Panc1 (cell line): ENCODE measurements at regions not wholly inside any gene's neighbourhood (a gene's known extent, or its start where the extent isn't known, plus 50 kb on each side); places are given as distances from the start of the nearest gene placed in this dataset.

Experiments used
- ATAC-seq: fragments of 200-7000 bp; cut with Tn5 transposase; 2 replicates; pipeline ENCODE4 v1.9.1; 2020; ENCODE audit warnings: mild to moderate bottlenecking, moderate library complexity
- BruUV-seq: library from RNA; stranded (reverse); fragments of 400-500 nt; replicated peaks from 2 replicates; lab custom pipeline; 2021; lab: Mats Ljungman, UMichigan
- CTCF ChIA-PET: fragments of 300-600 bp; sonication (Branson Sonifier 250); formaldehyde crosslinking; loops from one replicate; lab custom pipeline; 2022; ENCODE audit warnings: antibody characterized with exemption; lab: Charles Lee
- POLR2A ChIA-PET: fragments of 300-600 bp; sonication (Branson Sonifier 250); formaldehyde crosslinking; loops from one replicate; lab custom pipeline; 2022; ENCODE audit warnings: antibody characterized with exemption; lab: Charles Lee
- DNase-seq: peaks from one replicate; pipeline ENCODE4 v3.0.0-alpha.2; 2010; ENCODE audit warnings: low read depth, low spot score
- H3K27ac ChIP-seq: 2 replicates; pipeline ENCODE4 v1.5.1; 2011; ENCODE audit warnings: mild to moderate bottlenecking, low read length, inconsistent platforms
- H3K27me3 ChIP-seq: fragments of 200-500 bp; sonication (Bioruptor generic); 2 replicates; pipeline ENCODE4 v1.6.0; 2014; ENCODE audit warnings: low read length, inconsistent platforms; ENCODE audit not compliant: control insufficient read depth, insufficient read depth
- H3K36me3 ChIP-seq: fragments of 200-500 bp; sonication (Bioruptor generic); 2 replicates; pipeline ENCODE4 v1.5.1; 2014; ENCODE audit warnings: inconsistent platforms, mild to moderate bottlenecking, low read length, moderate library complexity; ENCODE audit not compliant: control insufficient read depth, insufficient read depth
- H3K4me1 ChIP-seq: 2 replicates; pipeline ENCODE4 v1.5.1; 2011; ENCODE audit warnings: inconsistent platforms, mild to moderate bottlenecking, low read length, moderate library complexity; ENCODE audit not compliant: control insufficient read depth, insufficient read depth
- H3K4me3 ChIP-seq, 2 experiments: 2 replicates each; pipeline ENCODE4 v1.5.1; 2011 to 2012; ENCODE audit warnings: low read depth in 2 of 2, low read length in 2 of 2, mild to moderate bottlenecking in 2 of 2, inconsistent platforms in 1 of 2, moderate library complexity in 1 of 2
- H3K9me3 ChIP-seq: fragments of 200-500 bp; sonication (Bioruptor generic); 2 replicates; pipeline ENCODE4 v1.5.1; 2014; ENCODE audit warnings: low read depth, mild to moderate bottlenecking, inconsistent platforms, low read length, moderate library complexity; ENCODE audit not compliant: control insufficient read depth, insufficient read depth
- CTCF ChIP-seq: fragments of 450-650 bp; IDR thresholded peaks from 2 replicates; pipeline ENCODE4 v1.5.1; 2017; ENCODE audit warnings: mild to moderate bottlenecking
- POLR2AphosphoS5 ChIP-seq: IDR thresholded peaks from 2 replicates; pipeline ENCODE4 v1.6.1; 2012; ENCODE audit warnings: mild to moderate bottlenecking, low read depth, low read length, moderate library complexity
- SIN3A ChIP-seq: IDR thresholded peaks from 2 replicates; pipeline ENCODE4 v1.6.1; 2012; ENCODE audit warnings: low read depth, mild to moderate bottlenecking, low read length, moderate library complexity, borderline replicate concordance; ENCODE audit not compliant: insufficient read depth
- TCF7L2 ChIP-seq: IDR thresholded peaks from 2 replicates; pipeline ENCODE4 v1.6.1; 2011; ENCODE audit warnings: mild to moderate bottlenecking, low read depth, low read length, inconsistent platforms
- in situ Hi-C: cut with HindIII; loops from 2 replicates; pipeline ENCODE4 v1.10.0; 2016; ENCODE audit warnings: low sequenced_read_pairs, low pct_unique_long_range_greater_than_20kb
- intact Hi-C: fragments of 100-400 bp; cut with micrococcal nuclease; formaldehyde crosslinking; loops from one replicate; pipeline ENCODE4 v1.10.0; 2022; ENCODE audit not compliant: unreplicated experiment
- TF ChIP-seq, protein P1 (sequence below), 2 experiments: IDR thresholded peaks; 2 replicates each; pipeline ENCODE4 v1.6.1; 2011 to 2012; ENCODE audit warnings: low read depth in 2 of 2, control low read depth in 1 of 2, low read length in 1 of 2, mild to moderate bottlenecking in 1 of 2, moderate library complexity in 1 of 2; ENCODE audit not compliant: insufficient read depth in 1 of 2

DNA sequence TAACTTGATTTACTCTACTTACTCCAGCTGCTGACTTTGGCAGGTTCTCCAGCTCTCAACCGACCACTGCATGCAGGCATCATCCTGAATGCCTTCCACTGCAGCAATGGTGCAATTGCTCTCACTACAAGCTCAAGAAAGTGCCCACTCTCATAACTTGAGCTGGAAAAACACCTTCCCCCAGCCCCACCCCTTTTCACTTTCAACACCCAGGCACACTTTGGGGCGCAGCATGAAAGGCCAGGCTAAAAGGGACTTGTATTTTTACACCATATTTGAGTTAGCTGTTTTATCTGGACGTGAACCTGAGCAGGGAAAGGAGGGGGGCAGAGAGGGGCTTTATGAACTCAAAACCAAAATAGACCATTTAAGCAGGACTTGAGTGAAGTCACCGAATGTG, 274.5 kb downstream of the RAB28 start:
- intact Hi-C loops (no loop called here), in situ Hi-C loops (no loop called here)
- ChIA-PET POLR2A (no interaction called here), CTCF (no interaction called here)
- no peak overlapping the region for H3K4me3 ChIP-seq
- no peaks in the 10 kb centered on the region for H3K36me3 ChIP-seq
- H3K27ac ChIP-seq, result no peak overlapping the region
- BruUV-seq, result no TSS peak
- H3K9me3 ChIP-seq, result no peaks in the 10 kb centered on the region
- H3K4me1 ChIP-seq, result no peaks in the 10 kb centered on the region
- no peaks in the 10 kb centered on the region for H3K27me3 ChIP-seq
- ATAC-seq (no peak), DNase-seq (no peak)
- TF ChIP-seq POLR2AphosphoS5 (no peak), CTCF (no peak), SIN3A (no peak), TCF7L2 (no peak)
- TF ChIP-seq, protein P1, sequence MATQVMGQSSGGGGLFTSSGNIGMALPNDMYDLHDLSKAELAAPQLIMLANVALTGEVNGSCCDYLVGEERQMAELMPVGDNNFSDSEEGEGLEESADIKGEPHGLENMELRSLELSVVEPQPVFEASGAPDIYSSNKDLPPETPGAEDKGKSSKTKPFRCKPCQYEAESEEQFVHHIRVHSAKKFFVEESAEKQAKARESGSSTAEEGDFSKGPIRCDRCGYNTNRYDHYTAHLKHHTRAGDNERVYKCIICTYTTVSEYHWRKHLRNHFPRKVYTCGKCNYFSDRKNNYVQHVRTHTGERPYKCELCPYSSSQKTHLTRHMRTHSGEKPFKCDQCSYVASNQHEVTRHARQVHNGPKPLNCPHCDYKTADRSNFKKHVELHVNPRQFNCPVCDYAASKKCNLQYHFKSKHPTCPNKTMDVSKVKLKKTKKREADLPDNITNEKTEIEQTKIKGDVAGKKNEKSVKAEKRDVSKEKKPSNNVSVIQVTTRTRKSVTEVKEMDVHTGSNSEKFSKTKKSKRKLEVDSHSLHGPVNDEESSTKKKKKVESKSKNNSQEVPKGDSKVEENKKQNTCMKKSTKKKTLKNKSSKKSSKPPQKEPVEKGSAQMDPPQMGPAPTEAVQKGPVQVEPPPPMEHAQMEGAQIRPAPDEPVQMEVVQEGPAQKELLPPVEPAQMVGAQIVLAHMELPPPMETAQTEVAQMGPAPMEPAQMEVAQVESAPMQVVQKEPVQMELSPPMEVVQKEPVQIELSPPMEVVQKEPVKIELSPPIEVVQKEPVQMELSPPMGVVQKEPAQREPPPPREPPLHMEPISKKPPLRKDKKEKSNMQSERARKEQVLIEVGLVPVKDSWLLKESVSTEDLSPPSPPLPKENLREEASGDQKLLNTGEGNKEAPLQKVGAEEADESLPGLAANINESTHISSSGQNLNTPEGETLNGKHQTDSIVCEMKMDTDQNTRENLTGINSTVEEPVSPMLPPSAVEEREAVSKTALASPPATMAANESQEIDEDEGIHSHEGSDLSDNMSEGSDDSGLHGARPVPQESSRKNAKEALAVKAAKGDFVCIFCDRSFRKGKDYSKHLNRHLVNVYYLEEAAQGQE (IDR thresholded peaks at IDR 0.05; ENCODE audit: insufficient read depth in 1 of 2, low read depth in 2 of 2, low read length in 1 of 2), result no peak

DNA sequence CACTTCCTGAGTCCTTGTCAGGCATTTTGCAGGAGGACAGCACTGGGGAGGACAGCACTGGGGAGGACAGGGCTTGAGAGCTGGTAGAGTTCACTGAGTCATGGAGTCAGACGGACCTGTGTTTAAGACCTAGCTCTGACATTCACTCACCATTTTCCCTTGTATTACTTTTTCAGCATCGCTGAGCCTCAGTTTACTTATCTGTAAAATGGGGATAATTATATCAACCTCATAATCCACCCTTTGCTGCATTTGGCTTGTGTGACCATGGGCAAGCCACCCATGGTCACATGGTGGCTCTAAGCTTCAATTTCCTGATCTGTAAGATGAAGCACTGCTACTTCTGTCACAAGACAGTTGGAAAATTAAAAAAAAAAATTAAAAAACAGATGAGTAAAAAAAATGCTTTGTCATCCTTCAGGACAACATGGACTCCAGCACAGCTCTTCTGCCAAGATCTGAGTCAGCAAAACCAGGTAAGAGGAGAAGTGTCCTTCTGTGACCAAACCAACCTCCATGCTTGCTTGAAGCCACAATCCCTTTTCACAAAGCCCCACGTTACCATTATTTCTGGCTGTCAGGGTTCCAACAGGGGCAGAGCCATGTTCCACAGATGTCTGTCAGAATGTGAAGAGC, 275.5 kb downstream of the RAB28 start:
- CTCF ChIA-PET, result no interaction called here
- no peak for TF ChIP-seq POLR2AphosphoS5
- TF ChIP-seq, protein P1 (IDR thresholded peaks at IDR 0.05; ENCODE audit: insufficient read depth in 1 of 2, low read depth in 2 of 2, low read length in 1 of 2), result no peak
- no peak for TF ChIP-seq SIN3A
- no peak for TF ChIP-seq TCF7L2

More for the DNA sequence above, 275.5 kb downstream of the RAB28 start:
- Histone ChIP-seq H3K36me3 (no peaks in the 10 kb centered on the region), H3K27me3 (no peaks in the 10 kb centered on the region), H3K27ac (no peak overlapping the region), H3K9me3 (no peaks in the 10 kb centered on the region), H3K4me1 (no peaks in the 10 kb centered on the region), H3K4me3 (no peak overlapping the region)
- POLR2A ChIA-PET, result no interaction called here
- DNase-seq (no peak), ATAC-seq (no peak)
- no TSS peak for BruUV-seq
- in situ Hi-C loops (no loop called here), intact Hi-C loops (no loop called here)
